Glutamatergic neuron (in vitro differentiated cells): ENCODE measurements at regions not wholly inside any gene's neighbourhood (a gene's known extent, or its start where the extent isn't known, plus 50 kb on each side); places are given as distances from the start of the nearest gene placed in this dataset.
A peak's percentile ranks its signal among the peaks of the same experiment; 100 is the strongest.
"Not testable (repeated sequence)": the region's sequence is repeated elsewhere in the genome, so short reads cannot be mapped to it uniquely, and the experiment has no call there.

Experiments
- DNase-seq: peaks from one replicate; pipeline ENCODE4 v3.0.0; 2022
- H3K27ac Mint-ChIP-seq: one replicate; pipeline ENCODE4 v1.8.0; 2020; ENCODE audit warnings: mild to moderate bottlenecking, mixed read lengths, inconsistent platforms; ENCODE audit not compliant: unreplicated experiment
- H3K27me3 Mint-ChIP-seq: one replicate; pipeline ENCODE4 v1.8.0; 2020; ENCODE audit warnings: mild to moderate bottlenecking, moderate library complexity, mixed read lengths, inconsistent platforms; ENCODE audit not compliant: unreplicated experiment
- H3K36me3 Mint-ChIP-seq: one replicate; pipeline ENCODE4 v1.8.0; 2020; ENCODE audit warnings: mild to moderate bottlenecking, mixed read lengths, inconsistent platforms; ENCODE audit not compliant: unreplicated experiment
- H3K4me1 Mint-ChIP-seq: one replicate; pipeline ENCODE4 v1.8.0; 2020; ENCODE audit warnings: mild to moderate bottlenecking, low read depth, mixed read lengths, inconsistent platforms; ENCODE audit not compliant: unreplicated experiment
- H3K4me3 Mint-ChIP-seq: one replicate; pipeline ENCODE4 v1.8.0; 2020; ENCODE audit warnings: mild to moderate bottlenecking, mixed read lengths, inconsistent platforms; ENCODE audit not compliant: unreplicated experiment
- H3K9me3 Mint-ChIP-seq: one replicate; pipeline ENCODE4 v1.8.0; 2020; ENCODE audit warnings: mild to moderate bottlenecking, moderate library complexity, mixed read lengths, inconsistent platforms; ENCODE audit not compliant: unreplicated experiment
- CTCF ChIP-seq: fragments of 200-600 bp; sonication (generic); IDR thresholded peaks from one replicate; pipeline ENCODE4 v1.5.0; 2021; ENCODE audit not compliant: partially characterized antibody, unreplicated experiment

DNA sequence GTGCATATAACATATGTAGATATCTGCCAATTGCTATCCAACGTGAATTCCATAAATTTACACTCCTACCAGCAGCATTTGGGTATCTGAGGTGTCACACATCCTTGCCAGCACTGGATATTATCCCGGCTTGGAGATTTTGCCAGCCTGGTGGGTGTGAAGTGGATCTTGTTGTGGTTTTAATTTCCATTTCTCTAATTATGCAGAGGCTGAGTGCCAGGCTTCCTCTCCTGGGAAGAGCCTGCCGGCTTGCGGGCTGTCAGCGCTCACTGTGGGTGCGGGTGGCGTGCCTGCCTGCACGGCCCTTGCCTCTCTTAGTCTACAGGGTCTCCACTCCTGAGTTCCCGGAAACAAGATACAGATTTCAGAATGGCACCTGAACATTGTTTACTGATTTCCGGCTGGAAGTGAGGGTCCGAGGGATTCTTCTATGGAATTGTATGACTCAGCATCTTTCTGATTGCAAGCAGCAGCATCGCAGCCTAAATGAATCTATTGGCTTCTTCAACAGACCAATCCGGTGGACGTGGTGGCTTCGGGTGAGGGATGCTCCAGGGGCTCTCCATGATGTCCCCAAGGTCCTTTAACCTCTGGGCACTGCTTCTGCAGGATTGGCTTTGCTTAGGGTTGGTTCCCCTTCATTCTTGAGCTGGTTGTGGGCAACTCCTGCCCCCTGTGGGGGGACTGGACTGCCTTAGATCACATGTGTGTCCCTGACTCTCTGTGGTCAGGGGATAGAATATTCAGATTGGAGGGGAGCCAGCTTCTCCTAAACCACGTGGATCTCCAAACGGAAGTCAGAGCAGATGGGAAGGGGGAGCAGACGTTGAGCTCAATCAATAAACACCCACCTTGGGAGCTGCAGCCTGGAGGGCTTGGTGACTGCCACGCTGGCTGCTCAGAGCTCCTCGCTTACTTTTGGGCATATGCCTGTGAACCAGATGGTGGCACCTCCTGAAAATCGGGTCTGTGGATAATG is 58.0 kb upstream of the LRPAP1 start:
- H3K36me3 Mint-ChIP-seq, result peaks cover 17% of the 10 kb centered on the region
- peaks cover 10% of the 10 kb centered on the region for H3K27me3 Mint-ChIP-seq
- H3K27ac Mint-ChIP-seq, result peak overlapping the region; percentile 85
- H3K4me3 Mint-ChIP-seq, result peak overlapping the region; percentile 71
- H3K4me1 Mint-ChIP-seq, result peaks cover 45% of the 10 kb centered on the region
- peak; percentile 57 for DNase-seq
- H3K9me3 Mint-ChIP-seq, result peaks cover 17% of the 10 kb centered on the region

DNA sequence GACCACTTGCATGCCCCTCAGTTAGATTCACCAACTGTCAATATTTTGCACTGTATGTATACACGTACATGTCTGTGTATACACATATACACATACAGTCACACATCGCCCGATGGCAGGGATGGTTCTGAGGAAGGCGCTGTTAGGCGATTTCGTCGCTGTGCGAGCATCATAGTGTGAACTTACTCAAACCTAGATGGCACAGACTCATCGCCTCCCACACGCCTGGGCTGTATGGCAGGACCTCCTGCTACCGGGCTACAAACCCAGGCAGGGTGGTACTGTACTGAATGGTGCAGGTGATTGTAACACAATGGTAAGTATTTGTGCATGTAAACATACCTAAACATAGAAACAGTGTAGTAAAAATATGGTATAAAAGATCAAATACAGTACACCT is 57.2 kb upstream of the LRPAP1 start:
- Mint-ChIP-seq H3K9me3 (peaks cover 13% of the 10 kb centered on the region), H3K36me3 (peaks cover 13% of the 10 kb centered on the region)

DNA sequence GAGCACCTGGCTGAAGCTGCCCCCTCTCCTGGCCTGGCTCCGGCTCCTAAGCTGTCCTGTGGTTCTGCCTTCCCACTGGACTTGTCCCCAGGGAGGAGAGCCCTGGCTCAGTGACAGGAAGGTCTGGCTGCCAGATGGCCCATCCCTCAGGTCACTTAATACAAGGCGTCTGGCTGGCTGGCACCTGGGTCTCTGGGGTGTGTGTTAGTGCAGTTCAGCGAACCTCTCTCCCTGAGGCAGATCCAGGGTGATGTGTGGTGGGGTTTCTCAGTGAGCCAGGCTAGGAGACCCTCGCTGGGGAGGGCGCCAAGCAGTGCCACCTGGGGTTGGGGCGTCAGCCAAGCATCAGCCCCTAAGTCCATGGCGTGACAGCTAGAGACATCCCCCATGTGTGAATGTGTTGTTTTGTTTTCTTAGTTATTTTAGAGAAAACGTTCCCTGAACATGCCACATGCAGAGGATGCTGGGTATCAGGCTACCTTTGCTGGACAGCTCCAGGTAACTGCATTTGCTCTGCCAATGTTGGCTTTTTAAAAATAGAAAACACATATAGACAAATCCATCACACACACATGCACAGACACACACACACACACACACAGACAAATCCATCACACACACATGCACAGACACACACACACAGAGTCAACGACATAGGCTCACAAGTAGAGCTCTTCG is 56.4 kb upstream of the LRPAP1 start:
- Mint-ChIP-seq H3K4me1 (peaks cover 37% of the 10 kb centered on the region), H3K27ac (peak overlapping the region; percentile 22), H3K4me3 (peak overlapping the region; percentile 71), H3K9me3 (peaks cover 11% of the 10 kb centered on the region)
- DNase-seq, result peak; percentile 64
- not testable (repeated sequence) for H3K27me3 Mint-ChIP-seq, H3K36me3 Mint-ChIP-seq

More for the DNA sequence above, 57.2 kb upstream of the LRPAP1 start:
- Mint-ChIP-seq H3K27ac (peak overlapping the region; percentile 85), H3K4me1 (peaks cover 39% of the 10 kb centered on the region), H3K4me3 (peak overlapping the region; percentile 71)
- not testable (repeated sequence) for DNase-seq, H3K27me3 Mint-ChIP-seq

DNA sequence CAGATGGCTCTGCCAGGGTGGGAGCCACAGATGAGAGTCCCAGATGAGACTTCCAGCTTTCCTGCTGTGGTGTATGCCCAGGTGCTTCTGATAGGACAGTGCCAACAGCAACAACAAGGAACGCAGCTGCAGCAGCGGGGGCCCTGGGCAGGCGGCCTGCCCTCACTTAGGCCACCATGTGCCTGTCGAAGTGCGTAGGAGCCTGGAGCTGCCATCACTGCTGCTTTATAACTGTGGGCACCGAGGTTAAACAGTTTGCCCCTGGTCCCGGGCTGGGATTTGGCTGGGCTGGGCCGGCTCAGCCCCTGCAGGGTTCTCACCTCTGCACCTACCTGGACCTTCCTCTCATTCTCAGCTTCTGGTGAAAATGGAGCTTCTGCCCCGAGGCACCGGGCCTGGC is 54.4 kb upstream of the LRPAP1 start:
- H3K27me3 Mint-ChIP-seq, H3K9me3 Mint-ChIP-seq, H3K4me3 Mint-ChIP-seq, H3K36me3 Mint-ChIP-seq, DNase-seq, H3K27ac Mint-ChIP-seq: not testable (repeated sequence)
- peaks cover 30% of the 10 kb centered on the region for H3K4me1 Mint-ChIP-seq

- peaks cover 26% of the 10 kb centered on the region for H3K4me1 Mint-ChIP-seq
- DNase-seq, H3K36me3 Mint-ChIP-seq, H3K27me3 Mint-ChIP-seq, H3K9me3 Mint-ChIP-seq, H3K27ac Mint-ChIP-seq, H3K4me3 Mint-ChIP-seq: not testable (repeated sequence)
Observed at GRCh38 chr4:3585567-3585966, 53.3 kb upstream of the LRPAP1 start.

DNA sequence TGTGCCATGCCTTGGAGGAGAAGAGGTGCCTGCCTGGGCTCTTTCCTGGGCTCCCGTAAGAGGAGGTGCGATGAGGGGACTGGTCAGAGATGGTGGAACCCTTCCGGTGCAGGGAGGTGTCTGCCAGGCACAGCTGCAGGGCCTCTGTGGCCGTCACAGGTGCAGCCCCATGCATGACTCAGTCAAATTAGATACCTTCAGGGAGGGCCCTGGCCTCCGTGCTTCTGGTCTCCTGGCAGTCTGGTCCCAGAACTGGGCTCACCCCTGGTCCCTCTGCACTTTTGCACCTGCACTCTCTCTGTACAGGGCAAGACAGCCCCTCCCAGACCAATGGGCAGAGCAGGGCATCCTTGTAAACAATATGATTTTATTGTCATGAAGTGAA is 49.9 kb upstream of the LRPAP1 start:
- H3K27ac Mint-ChIP-seq, result no peak overlapping the region
- no peak for DNase-seq
- no peak for TF ChIP-seq CTCF
- H3K4me1 Mint-ChIP-seq, result peaks cover 7% of the 10 kb centered on the region
- peaks cover 3% of the 10 kb centered on the region for H3K9me3 Mint-ChIP-seq
- no peak overlapping the region for H3K4me3 Mint-ChIP-seq
- H3K36me3 Mint-ChIP-seq, result no peaks in the 10 kb centered on the region
- peaks cover 7% of the 10 kb centered on the region for H3K27me3 Mint-ChIP-seq
